ENCODE measurements at regions not wholly inside any gene's neighbourhood (a gene's known extent, or its start where the extent isn't known, plus 50 kb on each side); places are given as distances from the start of the nearest gene placed in this dataset.
A peak's percentile ranks its signal among the peaks of the same experiment; 100 is the strongest.

DNA sequence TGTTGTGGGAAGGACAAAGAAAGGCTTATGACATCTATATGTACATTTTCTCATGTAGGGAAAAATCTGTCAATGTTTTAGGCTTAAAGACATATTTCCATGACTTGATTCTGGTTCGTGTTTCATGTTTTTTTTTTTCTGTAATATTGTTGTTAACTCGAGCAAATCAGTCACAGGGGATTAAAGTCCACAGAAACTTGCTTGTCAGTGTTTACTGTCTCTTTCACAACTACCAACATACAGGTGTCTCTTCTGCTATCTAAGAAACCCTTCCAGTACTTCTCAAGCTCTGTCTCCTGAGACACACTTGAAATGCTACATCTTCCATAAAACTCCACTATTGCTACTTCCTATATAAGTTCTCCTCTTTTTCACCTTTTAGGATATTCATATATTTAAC lies 130.9 kb upstream of the SLITRK6 start:
- no peak for DNase-seq
- Histone ChIP-seq H3K9me3 (peaks cover 0 to 5% (median under 1%) of the 10 kb centered on the region in 3 donors), H3K4me1 (no peaks in the 10 kb centered on the region), H3K4me3 (no peak overlapping the region), H3K36me3 (no peaks in the 10 kb centered on the region), H3K27ac (no peak overlapping the region), H3K27me3 (no peaks in the 10 kb centered on the region)
- WGBS, 2 donors: 11 to 12% methylated on average over 2 of the region's 2 CpGs
- TF ChIP-seq, protein P1, sequence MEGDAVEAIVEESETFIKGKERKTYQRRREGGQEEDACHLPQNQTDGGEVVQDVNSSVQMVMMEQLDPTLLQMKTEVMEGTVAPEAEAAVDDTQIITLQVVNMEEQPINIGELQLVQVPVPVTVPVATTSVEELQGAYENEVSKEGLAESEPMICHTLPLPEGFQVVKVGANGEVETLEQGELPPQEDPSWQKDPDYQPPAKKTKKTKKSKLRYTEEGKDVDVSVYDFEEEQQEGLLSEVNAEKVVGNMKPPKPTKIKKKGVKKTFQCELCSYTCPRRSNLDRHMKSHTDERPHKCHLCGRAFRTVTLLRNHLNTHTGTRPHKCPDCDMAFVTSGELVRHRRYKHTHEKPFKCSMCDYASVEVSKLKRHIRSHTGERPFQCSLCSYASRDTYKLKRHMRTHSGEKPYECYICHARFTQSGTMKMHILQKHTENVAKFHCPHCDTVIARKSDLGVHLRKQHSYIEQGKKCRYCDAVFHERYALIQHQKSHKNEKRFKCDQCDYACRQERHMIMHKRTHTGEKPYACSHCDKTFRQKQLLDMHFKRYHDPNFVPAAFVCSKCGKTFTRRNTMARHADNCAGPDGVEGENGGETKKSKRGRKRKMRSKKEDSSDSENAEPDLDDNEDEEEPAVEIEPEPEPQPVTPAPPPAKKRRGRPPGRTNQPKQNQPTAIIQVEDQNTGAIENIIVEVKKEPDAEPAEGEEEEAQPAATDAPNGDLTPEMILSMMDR (IDR thresholded peaks at IDR 0.05): no peak
- TF ChIP-seq POLR2A (IDR thresholded peaks at IDR 0.05): no peak
- intact Hi-C loops (cut with DNase I): no loop called here

DNA sequence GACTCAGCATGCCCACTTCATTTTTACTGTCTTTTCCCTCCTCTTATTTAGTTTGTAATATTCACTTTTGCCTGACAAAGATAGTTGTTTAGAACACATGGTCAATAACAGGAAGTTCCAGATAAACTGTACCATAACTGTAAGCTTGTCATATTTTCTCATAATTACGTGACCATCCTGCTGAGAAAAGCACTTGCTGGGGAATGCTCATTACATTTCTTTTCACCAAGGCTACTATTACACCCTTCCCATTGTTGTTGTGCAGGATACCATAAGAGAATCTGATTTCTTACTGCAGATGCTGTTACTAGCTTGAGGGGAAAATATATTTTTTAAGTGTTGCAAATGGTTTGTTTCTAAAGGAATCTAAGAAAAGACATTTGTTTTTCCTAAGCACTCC lies 111.7 kb upstream of the SLITRK6 start:
- TF ChIP-seq, protein P1 (IDR thresholded peaks at IDR 0.05): no peak
- TF ChIP-seq POLR2A (IDR thresholded peaks at IDR 0.05): no peak
- Histone ChIP-seq H3K36me3 (no peaks in the 10 kb centered on the region), H3K4me3 (no peak overlapping the region)

GRCh38 chr13:85900521-85900920 lies 101.3 kb upstream of the SLITRK6 start:
- DNase-seq: no peak

More for the DNA sequence above, 111.7 kb upstream of the SLITRK6 start:
- Histone ChIP-seq H3K4me1 (no peaks in the 10 kb centered on the region), H3K9me3 (peaks cover 0 to 7% (median 0%) of the 10 kb centered on the region in 3 donors), H3K27me3 (no peaks in the 10 kb centered on the region), H3K27ac (no peak overlapping the region)
- DNase-seq: no peak
- 53 to 71% methylated on average over 1 of the region's 1 CpG for WGBS, 2 donors
- intact Hi-C loops (cut with DNase I): no loop called here

DNA sequence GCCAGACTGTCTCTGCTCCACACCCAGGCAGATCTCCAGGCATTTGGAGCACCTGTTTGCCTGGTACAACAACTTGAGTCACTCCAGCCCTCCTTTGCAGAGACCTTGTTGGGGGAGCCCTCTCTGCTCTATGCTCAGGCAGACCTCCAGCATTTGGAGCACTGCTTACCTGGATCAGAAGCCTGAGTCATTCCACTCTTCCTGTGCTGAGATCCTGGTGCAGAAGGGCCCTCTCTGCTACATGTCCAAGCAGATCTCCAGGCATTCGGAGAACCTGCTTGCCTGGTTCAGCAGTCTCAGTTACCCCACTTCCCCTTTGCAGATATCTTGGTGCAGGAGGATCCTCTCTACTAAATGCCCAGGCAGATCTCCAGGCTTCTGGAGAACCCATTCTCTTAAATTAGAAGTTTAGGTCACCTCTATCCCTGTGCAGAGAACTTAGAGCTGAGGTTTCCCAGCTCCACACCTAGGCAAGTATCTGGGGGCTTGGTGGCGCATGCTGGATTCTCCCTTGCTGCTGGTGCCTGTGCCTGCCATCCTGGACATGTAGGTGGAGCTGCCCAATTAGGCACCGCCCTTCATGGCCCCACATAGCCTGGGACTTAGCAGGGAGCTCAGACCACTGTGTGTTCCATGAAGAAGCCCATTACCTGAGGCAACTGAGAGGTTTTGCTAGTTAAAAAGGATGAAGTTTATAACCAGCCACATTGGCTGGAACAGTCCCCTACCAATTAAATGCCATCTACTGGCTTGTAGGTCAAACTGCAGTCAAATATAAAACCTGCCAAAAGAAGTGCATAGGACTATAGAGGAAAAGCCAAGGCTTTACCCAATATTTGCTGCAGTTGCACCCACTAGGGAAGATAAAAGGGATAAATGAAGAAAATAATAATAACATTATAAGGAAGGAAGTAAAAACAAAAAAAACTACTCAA lies 97.6 kb upstream of the SLITRK6 start:
- intact Hi-C loops (cut with DNase I): no loop called here
- H3K9me3 ChIP-seq: no peaks in the 10 kb centered on the region
- no peak for DNase-seq
- no peak overlapping the region for H3K4me3 ChIP-seq
- no peak overlapping the region for H3K27ac ChIP-seq
- no peaks in the 10 kb centered on the region for H3K27me3 ChIP-seq
- no peaks in the 10 kb centered on the region for H3K36me3 ChIP-seq
- no peak for TF ChIP-seq POLR2A (IDR thresholded peaks at IDR 0.05)
- TF ChIP-seq, protein P1 (IDR thresholded peaks at IDR 0.05): peak in 1 of 6 experiments; percentile 8
- WGBS, 2 donors: 68 to 80% methylated on average over 1 to 3 of the region's 3 CpGs
- H3K4me1 ChIP-seq: no peaks in the 10 kb centered on the region

More at GRCh38 chr13:85900521-85900920, 101.3 kb upstream of the SLITRK6 start:
- intact Hi-C loops (cut with DNase I): no loop called here
- TF ChIP-seq, protein P1 (IDR thresholded peaks at IDR 0.05): no peak
- TF ChIP-seq POLR2A (IDR thresholded peaks at IDR 0.05): no peak
- Histone ChIP-seq H3K27me3 (no peaks in the 10 kb centered on the region), H3K36me3 (no peaks in the 10 kb centered on the region), H3K9me3 (no peaks in the 10 kb centered on the region), H3K4me3 (no peak overlapping the region), H3K4me1 (no peaks in the 10 kb centered on the region), H3K27ac (no peak overlapping the region)
- WGBS, 2 donors: 69% methylated on average over 2 of the region's 2 CpGs

DNA sequence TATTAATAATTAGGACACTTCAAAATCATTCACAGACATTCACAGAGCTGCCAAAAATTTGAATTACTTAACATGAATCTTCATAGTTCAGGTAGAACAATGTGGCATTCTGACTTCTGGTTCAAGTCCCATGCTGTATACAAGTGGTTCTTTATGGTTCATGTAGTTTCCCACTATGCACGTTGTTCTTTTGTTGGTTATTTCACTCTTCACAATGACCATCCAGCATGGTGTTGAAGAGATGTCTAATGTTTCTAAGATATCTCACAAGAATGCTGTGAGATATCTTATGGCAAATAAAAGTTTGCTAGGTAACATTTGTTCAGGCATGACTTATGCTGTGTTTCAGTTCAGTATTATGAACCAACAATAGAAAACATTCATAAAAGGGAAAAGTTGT lies 88.2 kb upstream of the SLITRK6 start:
- Histone ChIP-seq H3K36me3 (no peaks in the 10 kb centered on the region), H3K9me3 (no peaks in the 10 kb centered on the region), H3K4me3 (no peak overlapping the region), H3K27me3 (no peaks in the 10 kb centered on the region), H3K4me1 (no peaks in the 10 kb centered on the region), H3K27ac (no peak overlapping the region)
- intact Hi-C loops (cut with DNase I): no loop called here
- DNase-seq: no peak
- 47 to 60% methylated on average over 1 of the region's 1 CpG for WGBS, 2 donors
- no peak for TF ChIP-seq POLR2A (IDR thresholded peaks at IDR 0.05)
- TF ChIP-seq, protein P1 (IDR thresholded peaks at IDR 0.05): no peak
